ENCODE measurements at regions not wholly inside any gene's neighbourhood (a gene's known extent, or its start where the extent isn't known, plus 50 kb on each side); places are given as distances from the start of the nearest gene placed in this dataset.

GRCh38 chr4:23166919-23167318 is 474.2 kb downstream of the GBA3 start:
- Histone ChIP-seq H3K27me3 (replicated peaks in 2 of 5; ENCODE audit: control insufficient read depth in 4 of 5, insufficient read depth in 5 of 5, low read length in 4 of 5) (no peaks in the 10 kb centered on the region), H3K4me3 (ENCODE audit: control insufficient read depth in 1 of 7, extremely low read depth in 1 of 7, insufficient read depth in 4 of 7, low read depth in 2 of 7, low read length in 6 of 7) (no peak overlapping the region), H3K4me1 (ENCODE audit: control extremely low read depth in 1 of 4, control insufficient read depth in 4 of 4, insufficient read depth in 4 of 4, low read length in 3 of 4) (no peaks in the 10 kb centered on the region), H3K36me3 (ENCODE audit: control insufficient read depth in 4 of 4, insufficient read depth in 4 of 4, low read length in 3 of 4) (no peaks in the 10 kb centered on the region), H3K27ac (ENCODE audit: insufficient read depth in 1 of 2, low read depth in 1 of 2, low read length in 2 of 2, poor library complexity in 1 of 2, severe bottlenecking in 2 of 2) (no peak overlapping the region), H3K9me3 (ENCODE audit: control extremely low read depth in 1 of 5, control insufficient read depth in 4 of 5, insufficient read depth in 2 of 5, low read depth in 1 of 5, low read length in 4 of 5) (no peaks in the 10 kb centered on the region)
- ChIA-PET CTCF (no interaction called here), POLR2A (no interaction called here)
- DNase-seq = no peak
- WGBS (ENCODE audit: insufficient coverage) = no CpG with 5 or more reads among the region's 1 CpG

- WGBS (ENCODE audit: insufficient coverage) = 88% methylated on average over 2 of the region's 5 CpGs
- Histone ChIP-seq H3K9me3 (ENCODE audit: control extremely low read depth in 1 of 5, control insufficient read depth in 4 of 5, insufficient read depth in 2 of 5, low read depth in 1 of 5, low read length in 4 of 5) (no peaks in the 10 kb centered on the region), H3K36me3 (ENCODE audit: control insufficient read depth in 4 of 4, insufficient read depth in 4 of 4, low read length in 3 of 4) (no peaks in the 10 kb centered on the region), H3K4me1 (ENCODE audit: control extremely low read depth in 1 of 4, control insufficient read depth in 4 of 4, insufficient read depth in 4 of 4, low read length in 3 of 4) (no peaks in the 10 kb centered on the region), H3K27me3 (replicated peaks in 2 of 5; ENCODE audit: control insufficient read depth in 4 of 5, insufficient read depth in 5 of 5, low read length in 4 of 5) (no peaks in the 10 kb centered on the region), H3K4me3 (ENCODE audit: control insufficient read depth in 1 of 7, extremely low read depth in 1 of 7, insufficient read depth in 4 of 7, low read depth in 2 of 7, low read length in 6 of 7) (no peak overlapping the region), H3K27ac (ENCODE audit: insufficient read depth in 1 of 2, low read depth in 1 of 2, low read length in 2 of 2, poor library complexity in 1 of 2, severe bottlenecking in 2 of 2) (no peak overlapping the region)
- POLR2A ChIA-PET = no interaction called here
- DNase-seq = no peak
- CTCF ChIA-PET = no interaction called here
These were observed 473.7 kb downstream of the GBA3 start for GRCh38 chr4:23166407-23166806.

- POLR2A ChIA-PET = no interaction called here
- H3K27me3 ChIP-seq (replicated peaks in 2 of 5; ENCODE audit: control insufficient read depth in 4 of 5, insufficient read depth in 5 of 5, low read length in 4 of 5) = no peaks in the 10 kb centered on the region
- no peak overlapping the region for H3K4me3 ChIP-seq (ENCODE audit: control insufficient read depth in 1 of 7, extremely low read depth in 1 of 7, insufficient read depth in 4 of 7, low read depth in 2 of 7, low read length in 6 of 7)
- H3K27ac ChIP-seq (ENCODE audit: insufficient read depth in 1 of 2, low read depth in 1 of 2, low read length in 2 of 2, poor library complexity in 1 of 2, severe bottlenecking in 2 of 2) = no peak overlapping the region
- CTCF ChIA-PET = no interaction called here
- DNase-seq = no peak
- H3K36me3 ChIP-seq (ENCODE audit: control insufficient read depth in 4 of 4, insufficient read depth in 4 of 4, low read length in 3 of 4) = no peaks in the 10 kb centered on the region
- no peaks in the 10 kb centered on the region for H3K4me1 ChIP-seq (ENCODE audit: control extremely low read depth in 1 of 4, control insufficient read depth in 4 of 4, insufficient read depth in 4 of 4, low read length in 3 of 4)
- no peaks in the 10 kb centered on the region for H3K9me3 ChIP-seq (ENCODE audit: control extremely low read depth in 1 of 5, control insufficient read depth in 4 of 5, insufficient read depth in 2 of 5, low read depth in 1 of 5, low read length in 4 of 5)
- WGBS (ENCODE audit: insufficient coverage) = no CpG with 5 or more reads among the region's 1 CpG
These were observed 472.9 kb downstream of the GBA3 start for GRCh38 chr4:23165669-23166068.

- no peak overlapping the region for H3K27ac ChIP-seq (ENCODE audit: insufficient read depth in 1 of 2, low read depth in 1 of 2, low read length in 2 of 2, poor library complexity in 1 of 2, severe bottlenecking in 2 of 2)
- no peaks in the 10 kb centered on the region for H3K9me3 ChIP-seq (ENCODE audit: control extremely low read depth in 1 of 5, control insufficient read depth in 4 of 5, insufficient read depth in 2 of 5, low read depth in 1 of 5, low read length in 4 of 5)
- no peaks in the 10 kb centered on the region for H3K27me3 ChIP-seq (replicated peaks in 2 of 5; ENCODE audit: control insufficient read depth in 4 of 5, insufficient read depth in 5 of 5, low read length in 4 of 5)
- H3K4me1 ChIP-seq (ENCODE audit: control extremely low read depth in 1 of 4, control insufficient read depth in 4 of 4, insufficient read depth in 4 of 4, low read length in 3 of 4) = no peaks in the 10 kb centered on the region
- WGBS (ENCODE audit: insufficient coverage) = 74% methylated on average over 4 of the region's 6 CpGs
- H3K36me3 ChIP-seq (ENCODE audit: control insufficient read depth in 4 of 4, insufficient read depth in 4 of 4, low read length in 3 of 4) = no peaks in the 10 kb centered on the region
- no peak for DNase-seq
- ChIA-PET CTCF (no interaction called here), POLR2A (no interaction called here)
- H3K4me3 ChIP-seq (ENCODE audit: control insufficient read depth in 1 of 7, extremely low read depth in 1 of 7, insufficient read depth in 4 of 7, low read depth in 2 of 7, low read length in 6 of 7) = no peak overlapping the region
These were observed 471.1 kb downstream of the GBA3 start for GRCh38 chr4:23163647-23164436.

GRCh38 chr4:23162275-23162674 is 469.5 kb downstream of the GBA3 start:
- no CpG with 5 or more reads among the region's 2 CpGs for WGBS (ENCODE audit: insufficient coverage)
- Histone ChIP-seq H3K27me3 (replicated peaks in 2 of 5; ENCODE audit: control insufficient read depth in 4 of 5, insufficient read depth in 5 of 5, low read length in 4 of 5) (no peaks in the 10 kb centered on the region), H3K36me3 (ENCODE audit: control insufficient read depth in 4 of 4, insufficient read depth in 4 of 4, low read length in 3 of 4) (no peaks in the 10 kb centered on the region), H3K9me3 (ENCODE audit: control extremely low read depth in 1 of 5, control insufficient read depth in 4 of 5, insufficient read depth in 2 of 5, low read depth in 1 of 5, low read length in 4 of 5) (no peaks in the 10 kb centered on the region), H3K27ac (ENCODE audit: insufficient read depth in 1 of 2, low read depth in 1 of 2, low read length in 2 of 2, poor library complexity in 1 of 2, severe bottlenecking in 2 of 2) (no peak overlapping the region), H3K4me1 (ENCODE audit: control extremely low read depth in 1 of 4, control insufficient read depth in 4 of 4, insufficient read depth in 4 of 4, low read length in 3 of 4) (no peaks in the 10 kb centered on the region), H3K4me3 (ENCODE audit: control insufficient read depth in 1 of 7, extremely low read depth in 1 of 7, insufficient read depth in 4 of 7, low read depth in 2 of 7, low read length in 6 of 7) (no peak overlapping the region)
- no peak for DNase-seq
- POLR2A ChIA-PET = no interaction called here
- CTCF ChIA-PET = no interaction called here

- no peak overlapping the region for H3K4me3 ChIP-seq (ENCODE audit: control insufficient read depth in 1 of 7, extremely low read depth in 1 of 7, insufficient read depth in 4 of 7, low read depth in 2 of 7, low read length in 6 of 7)
- POLR2A ChIA-PET = no interaction called here
- DNase-seq = no peak
- no peaks in the 10 kb centered on the region for H3K4me1 ChIP-seq (ENCODE audit: control extremely low read depth in 1 of 4, control insufficient read depth in 4 of 4, insufficient read depth in 4 of 4, low read length in 3 of 4)
- no peaks in the 10 kb centered on the region for H3K9me3 ChIP-seq (ENCODE audit: control extremely low read depth in 1 of 5, control insufficient read depth in 4 of 5, insufficient read depth in 2 of 5, low read depth in 1 of 5, low read length in 4 of 5)
- WGBS (ENCODE audit: insufficient coverage) = no CpG with 5 or more reads among the region's 3 CpGs
- no peaks in the 10 kb centered on the region for H3K36me3 ChIP-seq (ENCODE audit: control insufficient read depth in 4 of 4, insufficient read depth in 4 of 4, low read length in 3 of 4)
- no peak overlapping the region for H3K27ac ChIP-seq (ENCODE audit: insufficient read depth in 1 of 2, low read depth in 1 of 2, low read length in 2 of 2, poor library complexity in 1 of 2, severe bottlenecking in 2 of 2)
- H3K27me3 ChIP-seq (replicated peaks in 2 of 5; ENCODE audit: control insufficient read depth in 4 of 5, insufficient read depth in 5 of 5, low read length in 4 of 5) = no peaks in the 10 kb centered on the region
- CTCF ChIA-PET = no interaction called here
These were observed 469.1 kb downstream of the GBA3 start for GRCh38 chr4:23161787-23162186.

- Histone ChIP-seq H3K27ac (ENCODE audit: insufficient read depth in 1 of 2, low read depth in 1 of 2, low read length in 2 of 2, poor library complexity in 1 of 2, severe bottlenecking in 2 of 2) (no peak overlapping the region), H3K4me1 (ENCODE audit: control extremely low read depth in 1 of 4, control insufficient read depth in 4 of 4, insufficient read depth in 4 of 4, low read length in 3 of 4) (no peaks in the 10 kb centered on the region), H3K36me3 (ENCODE audit: control insufficient read depth in 4 of 4, insufficient read depth in 4 of 4, low read length in 3 of 4) (no peaks in the 10 kb centered on the region), H3K9me3 (ENCODE audit: control extremely low read depth in 1 of 5, control insufficient read depth in 4 of 5, insufficient read depth in 2 of 5, low read depth in 1 of 5, low read length in 4 of 5) (no peaks in the 10 kb centered on the region), H3K27me3 (replicated peaks in 2 of 5; ENCODE audit: control insufficient read depth in 4 of 5, insufficient read depth in 5 of 5, low read length in 4 of 5) (no peaks in the 10 kb centered on the region), H3K4me3 (ENCODE audit: control insufficient read depth in 1 of 7, extremely low read depth in 1 of 7, insufficient read depth in 4 of 7, low read depth in 2 of 7, low read length in 6 of 7) (no peak overlapping the region)
- 94% methylated on average over 2 of the region's 2 CpGs for WGBS (ENCODE audit: insufficient coverage)
- ChIA-PET CTCF (no interaction called here), POLR2A (no interaction called here)
- no peak for DNase-seq
These were observed 460.3 kb downstream of the GBA3 start for GRCh38 chr4:23153076-23153475.
